ENCODE measurements at regions not wholly inside any gene's neighbourhood (a gene's known extent, or its start where the extent isn't known, plus 50 kb on each side); places are given as distances from the start of the nearest gene placed in this dataset.

- TF ChIP-seq, protein P1, sequence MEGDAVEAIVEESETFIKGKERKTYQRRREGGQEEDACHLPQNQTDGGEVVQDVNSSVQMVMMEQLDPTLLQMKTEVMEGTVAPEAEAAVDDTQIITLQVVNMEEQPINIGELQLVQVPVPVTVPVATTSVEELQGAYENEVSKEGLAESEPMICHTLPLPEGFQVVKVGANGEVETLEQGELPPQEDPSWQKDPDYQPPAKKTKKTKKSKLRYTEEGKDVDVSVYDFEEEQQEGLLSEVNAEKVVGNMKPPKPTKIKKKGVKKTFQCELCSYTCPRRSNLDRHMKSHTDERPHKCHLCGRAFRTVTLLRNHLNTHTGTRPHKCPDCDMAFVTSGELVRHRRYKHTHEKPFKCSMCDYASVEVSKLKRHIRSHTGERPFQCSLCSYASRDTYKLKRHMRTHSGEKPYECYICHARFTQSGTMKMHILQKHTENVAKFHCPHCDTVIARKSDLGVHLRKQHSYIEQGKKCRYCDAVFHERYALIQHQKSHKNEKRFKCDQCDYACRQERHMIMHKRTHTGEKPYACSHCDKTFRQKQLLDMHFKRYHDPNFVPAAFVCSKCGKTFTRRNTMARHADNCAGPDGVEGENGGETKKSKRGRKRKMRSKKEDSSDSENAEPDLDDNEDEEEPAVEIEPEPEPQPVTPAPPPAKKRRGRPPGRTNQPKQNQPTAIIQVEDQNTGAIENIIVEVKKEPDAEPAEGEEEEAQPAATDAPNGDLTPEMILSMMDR (IDR thresholded peaks at IDR 0.05), result no peak
- peak; percentile 53 for TF ChIP-seq POLR2A (IDR thresholded peaks at IDR 0.05)
Measured at GRCh38 chr19:34310494-34310981, 54.5 kb upstream of the GPI start.
